Fibroblast of lung (primary cell): ENCODE measurements at regions not wholly inside any gene's neighbourhood (a gene's known extent, or its start where the extent isn't known, plus 50 kb on each side); places are given as distances from the start of the nearest gene placed in this dataset.

Experiments
- DNase-seq, 2 donors: peaks; one replicate each; pipeline versions ENCODE4 v3.0.0 to v3.0.0-alpha.2; 2010; ENCODE audit warnings: low read depth in 2 of 2
- H2AFZ ChIP-seq: 2 replicates; pipeline ENCODE4 v1.5.1; 2012; ENCODE audit warnings: low read length, control low read depth, inconsistent platforms
- H3K27ac ChIP-seq: 2 replicates; pipeline ENCODE4 v1.5.1; 2011; ENCODE audit warnings: low read length, control low read depth; ENCODE audit not compliant: insufficient read depth
- H3K27me3 ChIP-seq: 2 replicates; pipeline ENCODE4 v1.5.1; 2011; ENCODE audit warnings: mild to moderate bottlenecking, low read length; ENCODE audit not compliant: control insufficient read depth, insufficient read depth
- H3K36me3 ChIP-seq: 2 replicates; pipeline ENCODE4 v1.5.1; 2011; ENCODE audit warnings: low read length; ENCODE audit not compliant: control insufficient read depth, insufficient read depth
- H3K4me1 ChIP-seq: 2 replicates; pipeline ENCODE4 v1.5.1; 2011; ENCODE audit warnings: low read length; ENCODE audit not compliant: control insufficient read depth, insufficient read depth; ENCODE audit errors: extremely low read depth
- H3K4me2 ChIP-seq: 2 replicates; pipeline ENCODE4 v1.5.1; 2011; ENCODE audit warnings: low read length, control low read depth; ENCODE audit not compliant: insufficient read depth; ENCODE audit errors: extremely low read depth
- H3K4me3 ChIP-seq, 4 experiments: fragments of 200-600 bp in 1 of 4; sonication (generic) in 1 of 4; replicated peaks in 1 of 4; 2 replicates each; pipeline ENCODE4 v1.5.1; 2011 to 2016; ENCODE audit warnings: low read length in 4 of 4, low read depth in 3 of 4, mild to moderate bottlenecking in 3 of 4, control low read depth in 2 of 4, inconsistent platforms in 1 of 4, mixed read lengths in 1 of 4; ENCODE audit not compliant: insufficient read depth in 1 of 4; ENCODE audit errors: control extremely low read depth in 1 of 4
- H3K79me2 ChIP-seq: 2 replicates; pipeline ENCODE4 v1.5.1; 2012; ENCODE audit warnings: mild to moderate bottlenecking, low read length, inconsistent platforms; ENCODE audit not compliant: control insufficient read depth, insufficient read depth
- H3K9ac ChIP-seq: 2 replicates; pipeline ENCODE4 v1.5.1; 2011; ENCODE audit warnings: mild to moderate bottlenecking, low read length, control low read depth; ENCODE audit not compliant: insufficient read depth
- H3K9me3 ChIP-seq: 2 replicates; pipeline ENCODE4 v1.5.1; 2012; ENCODE audit warnings: low read depth, low read length; ENCODE audit not compliant: control insufficient read depth, insufficient read depth
- H4K20me1 ChIP-seq: 2 replicates; pipeline ENCODE4 v1.5.1; 2011; ENCODE audit warnings: low read length; ENCODE audit not compliant: control insufficient read depth, insufficient read depth; ENCODE audit errors: extremely low read depth
- CTCF ChIP-seq, 2 donors: IDR thresholded peaks in 1 of 2; conservative IDR thresholded peaks in 1 of 2; 1 replicate in 1 of 2; 2 replicates in 1 of 2; pipeline ENCODE4 v1.5.1; 2011 to 2012; ENCODE audit warnings: low read length in 2 of 2, control low read depth in 1 of 2, inconsistent platforms in 1 of 2, low read depth in 1 of 2, mild to moderate bottlenecking in 1 of 2
- EZH2 ChIP-seq: IDR thresholded peaks from 2 replicates; pipeline ENCODE4 v1.5.1; 2012; ENCODE audit warnings: low read length, control low read depth, mild to moderate bottlenecking; ENCODE audit errors: missing control alignments

- no peak overlapping the region for H3K4me3 ChIP-seq
- H3K27ac ChIP-seq = no peak overlapping the region
- no peaks in the 10 kb centered on the region for H3K9me3 ChIP-seq
- H4K20me1 ChIP-seq = no peaks in the 10 kb centered on the region
- H3K36me3 ChIP-seq = no peaks in the 10 kb centered on the region
- H3K79me2 ChIP-seq = no peaks in the 10 kb centered on the region
- no peak overlapping the region for H3K4me2 ChIP-seq
- H2AFZ ChIP-seq = no peak overlapping the region
- TF ChIP-seq EZH2 (no peak), CTCF (conservative IDR thresholded peaks at IDR 0.05 in 1 of 2, IDR thresholded peaks at IDR 0.05 in 1 of 2; ENCODE audit: low read depth in 1 of 2, low read length in 2 of 2) (no peak)
- no peaks in the 10 kb centered on the region for H3K4me1 ChIP-seq
- no peak for DNase-seq
- no peaks in the 10 kb centered on the region for H3K27me3 ChIP-seq
- H3K9ac ChIP-seq = no peak overlapping the region
Observed at GRCh38 chr14:98189062-98189461, 1082.9 kb downstream of the BCL11B start.

- TF ChIP-seq EZH2 (no peak), CTCF (conservative IDR thresholded peaks at IDR 0.05 in 1 of 2, IDR thresholded peaks at IDR 0.05 in 1 of 2; ENCODE audit: low read depth in 1 of 2, low read length in 2 of 2) (no peak)
Observed at GRCh38 chr14:98189511-98189910, 1082.5 kb downstream of the BCL11B start.

GRCh38 chr14:98189944-98190343 is 1082.1 kb downstream of the BCL11B start:
- Histone ChIP-seq H3K79me2 (no peaks in the 10 kb centered on the region), H4K20me1 (no peaks in the 10 kb centered on the region), H2AFZ (no peak overlapping the region), H3K4me1 (no peaks in the 10 kb centered on the region), H3K4me2 (no peak overlapping the region), H3K4me3 (no peak overlapping the region), H3K36me3 (no peaks in the 10 kb centered on the region), H3K9ac (no peak overlapping the region), H3K9me3 (no peaks in the 10 kb centered on the region), H3K27ac (no peak overlapping the region), H3K27me3 (no peaks in the 10 kb centered on the region)
- TF ChIP-seq CTCF (conservative IDR thresholded peaks at IDR 0.05 in 1 of 2, IDR thresholded peaks at IDR 0.05 in 1 of 2; ENCODE audit: low read depth in 1 of 2, low read length in 2 of 2) (no peak), EZH2 (no peak)
- no peak for DNase-seq

More at GRCh38 chr14:98189511-98189910, 1082.5 kb downstream of the BCL11B start:
- Histone ChIP-seq H3K9me3 (no peaks in the 10 kb centered on the region), H3K4me1 (no peaks in the 10 kb centered on the region), H3K79me2 (no peaks in the 10 kb centered on the region), H3K36me3 (no peaks in the 10 kb centered on the region), H3K27me3 (no peaks in the 10 kb centered on the region), H3K9ac (no peak overlapping the region), H3K27ac (no peak overlapping the region), H3K4me2 (no peak overlapping the region), H2AFZ (no peak overlapping the region), H4K20me1 (no peaks in the 10 kb centered on the region), H3K4me3 (no peak overlapping the region)
- no peak for DNase-seq
